HG03469 (cell line): ENCODE measurements at regions not wholly inside any gene's neighbourhood (a gene's known extent, or its start where the extent isn't known, plus 50 kb on each side); places are given as distances from the start of the nearest gene placed in this dataset.
"Not testable (repeated sequence)": the region's sequence is repeated elsewhere in the genome, so short reads cannot be mapped to it uniquely, and the experiment has no call there.

Source experiments
- ATAC-seq: cut with Tn5 transposase; IDR thresholded peaks from one replicate; pipeline ENCODE4 v1.9.1; 2021; ENCODE audit warnings: mild to moderate bottlenecking, moderate library complexity, moderate number of reproducible peaks; ENCODE audit not compliant: unreplicated experiment

DNA sequence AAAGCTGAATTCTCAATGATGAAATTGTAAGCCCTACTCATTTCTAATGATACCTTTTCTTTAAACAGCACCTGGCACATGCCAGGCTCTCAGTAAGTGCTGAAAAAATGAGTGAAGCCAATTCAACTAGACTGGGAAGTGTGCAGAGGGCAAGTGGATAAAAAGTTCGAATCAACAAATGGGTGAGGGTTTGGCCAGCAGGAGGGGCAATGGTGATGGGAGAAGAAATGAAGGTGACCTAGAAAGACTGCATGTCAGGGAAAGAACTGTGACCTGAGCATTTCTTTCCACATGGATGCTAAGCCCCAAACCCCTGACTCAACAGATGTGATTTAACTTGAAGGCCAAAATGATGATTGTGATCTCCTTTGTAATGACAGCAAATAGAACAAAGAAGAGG, 54.6 kb downstream of the DKK1 start:
- no peak for ATAC-seq

DNA sequence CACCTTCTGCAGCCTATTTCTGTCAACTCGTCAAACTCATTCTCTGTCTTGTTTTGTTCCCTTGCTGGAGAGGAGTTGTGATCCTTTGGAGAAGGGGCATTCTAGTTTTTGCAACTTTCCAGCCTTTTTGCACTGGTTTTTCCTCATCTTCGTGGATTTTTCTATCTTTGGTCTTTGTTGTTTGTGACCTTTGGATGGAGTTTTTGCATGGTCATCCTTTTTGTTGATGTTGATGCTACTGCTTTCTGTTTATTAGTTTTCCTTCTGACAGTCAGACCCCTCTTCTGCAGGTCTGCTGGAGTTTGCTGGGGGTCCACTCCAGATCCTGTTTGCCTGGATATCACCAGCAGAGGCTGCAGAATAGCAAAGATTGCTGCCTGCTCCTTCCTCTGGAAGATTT, 60.1 kb downstream of the DKK1 start:
- not testable (repeated sequence) for ATAC-seq

DNA sequence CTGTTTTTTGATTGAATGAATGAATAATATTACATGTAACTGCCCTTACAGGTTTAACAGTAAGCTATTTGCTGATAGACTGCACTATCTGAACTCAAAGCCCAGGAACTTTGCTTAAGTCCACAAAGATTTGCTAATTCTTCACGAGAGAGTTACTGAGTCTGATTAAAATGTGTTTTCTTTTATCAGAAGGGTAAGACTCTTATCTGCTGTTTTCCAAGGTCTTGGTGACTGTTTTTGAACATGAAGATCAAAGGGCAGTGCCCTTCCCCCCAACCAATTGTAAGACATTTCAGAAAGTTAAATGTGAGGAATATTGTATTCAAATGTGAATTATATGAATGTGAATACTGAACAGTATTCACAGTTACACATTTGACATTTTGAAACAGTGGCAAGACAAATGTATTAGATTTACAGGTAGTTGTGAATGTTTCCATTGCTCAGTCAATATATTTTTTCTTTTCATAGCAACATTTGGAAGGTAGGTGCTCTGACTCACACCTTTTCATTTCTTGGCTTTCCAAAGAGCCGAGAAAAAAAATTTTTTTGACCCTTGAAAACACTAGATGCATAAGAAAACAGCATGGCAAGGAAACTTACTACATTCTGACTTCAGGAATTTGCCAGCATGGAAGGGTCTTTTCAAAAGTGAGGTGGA, 62.7 kb downstream of the DKK1 start:
- no peak for ATAC-seq

DNA sequence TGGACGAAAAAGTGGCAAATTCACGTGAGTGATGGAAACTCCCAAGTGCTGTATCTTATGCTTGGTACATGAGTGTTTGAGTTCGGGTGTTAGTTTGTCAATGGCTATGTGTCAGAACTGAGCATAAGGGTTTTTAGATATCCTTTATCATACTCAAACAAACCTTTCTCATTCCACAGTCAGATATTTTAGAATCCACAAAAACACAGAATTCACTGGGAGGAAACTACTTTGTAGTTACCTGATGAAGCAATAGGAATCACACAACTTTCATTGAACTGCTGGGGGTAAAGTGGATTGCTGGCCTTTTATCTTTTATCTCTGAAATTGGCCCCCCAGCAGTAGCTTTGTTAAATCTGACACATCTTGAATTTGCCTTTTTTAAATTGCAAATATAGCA, 64.0 kb downstream of the DKK1 start:
- no peak for ATAC-seq

DNA sequence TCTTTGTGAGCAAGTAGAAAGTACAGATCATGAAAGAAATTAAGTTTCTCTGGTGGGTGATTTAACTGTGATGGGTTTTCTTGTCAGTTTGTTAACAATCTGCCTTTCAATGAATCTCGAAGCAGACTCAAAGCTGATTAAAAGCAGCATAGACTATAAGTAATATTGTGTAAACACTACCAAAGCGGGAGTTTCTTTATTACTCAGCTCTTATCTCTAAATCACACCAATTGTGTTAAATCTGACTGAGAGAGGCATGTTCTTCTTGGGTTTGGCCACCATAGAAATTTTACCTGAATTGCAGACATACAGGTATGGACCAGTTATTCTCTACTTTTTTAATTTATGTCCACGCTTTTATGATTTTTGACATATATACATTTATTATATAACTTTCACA, 65.2 kb downstream of the DKK1 start:
- ATAC-seq, result no peak

DNA sequence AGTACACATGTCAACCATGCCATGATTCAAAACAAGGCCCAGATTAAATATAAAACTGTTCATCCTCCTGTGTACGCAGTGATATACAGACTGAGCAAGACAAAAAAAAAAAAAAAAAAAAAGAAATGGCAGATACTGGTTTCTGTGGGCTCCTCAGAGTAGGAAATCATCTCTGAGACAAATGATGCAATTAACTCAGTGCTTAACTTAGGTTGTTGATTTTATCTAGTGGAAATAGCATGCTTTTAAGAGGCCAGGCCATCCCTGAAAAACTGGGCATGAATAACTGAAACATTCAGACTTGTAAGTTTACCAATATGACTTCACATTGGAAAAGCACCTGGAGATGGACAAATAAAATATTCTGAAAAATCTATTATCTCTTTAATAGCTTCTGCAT, 69.0 kb downstream of the DKK1 start:
- no peak for ATAC-seq

DNA sequence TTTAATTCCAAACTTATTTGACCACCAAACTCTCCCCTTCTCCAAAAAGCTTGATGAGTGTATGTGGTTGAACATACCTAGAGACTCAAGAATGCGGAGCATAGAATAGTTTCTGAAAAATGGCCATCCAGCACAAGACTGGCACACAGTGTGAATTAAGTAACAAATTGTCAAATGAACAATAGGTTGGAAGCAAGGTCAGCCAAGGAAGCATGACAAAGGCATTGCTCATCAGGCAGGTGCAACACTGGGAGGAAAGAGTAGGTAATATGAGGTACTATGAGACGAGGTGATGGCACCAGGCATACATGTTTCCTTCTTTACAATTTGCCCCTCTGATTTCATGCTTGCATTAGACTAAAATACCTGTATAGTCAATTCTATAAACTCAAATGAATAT, 73.7 kb downstream of the DKK1 start:
- no peak for ATAC-seq

DNA sequence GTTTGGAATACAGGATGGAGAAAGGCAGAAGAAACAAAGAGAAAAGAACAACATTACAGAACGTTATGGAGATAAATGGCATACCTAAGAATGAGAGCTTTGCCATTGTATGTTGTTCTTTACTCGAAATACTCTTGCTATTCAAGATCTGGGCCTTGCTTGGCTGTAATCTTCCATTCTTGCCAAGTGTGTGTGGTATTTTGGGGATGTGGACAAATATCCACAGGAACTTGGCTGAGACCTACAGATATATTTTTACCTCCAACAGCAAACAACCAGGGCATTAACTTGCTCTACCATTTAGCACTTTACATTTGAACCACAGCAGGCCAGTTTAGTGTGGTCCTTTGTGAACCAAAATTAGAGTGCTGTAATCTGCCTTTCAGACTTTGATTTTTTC, 76.3 kb downstream of the DKK1 start:
- no peak for ATAC-seq

DNA sequence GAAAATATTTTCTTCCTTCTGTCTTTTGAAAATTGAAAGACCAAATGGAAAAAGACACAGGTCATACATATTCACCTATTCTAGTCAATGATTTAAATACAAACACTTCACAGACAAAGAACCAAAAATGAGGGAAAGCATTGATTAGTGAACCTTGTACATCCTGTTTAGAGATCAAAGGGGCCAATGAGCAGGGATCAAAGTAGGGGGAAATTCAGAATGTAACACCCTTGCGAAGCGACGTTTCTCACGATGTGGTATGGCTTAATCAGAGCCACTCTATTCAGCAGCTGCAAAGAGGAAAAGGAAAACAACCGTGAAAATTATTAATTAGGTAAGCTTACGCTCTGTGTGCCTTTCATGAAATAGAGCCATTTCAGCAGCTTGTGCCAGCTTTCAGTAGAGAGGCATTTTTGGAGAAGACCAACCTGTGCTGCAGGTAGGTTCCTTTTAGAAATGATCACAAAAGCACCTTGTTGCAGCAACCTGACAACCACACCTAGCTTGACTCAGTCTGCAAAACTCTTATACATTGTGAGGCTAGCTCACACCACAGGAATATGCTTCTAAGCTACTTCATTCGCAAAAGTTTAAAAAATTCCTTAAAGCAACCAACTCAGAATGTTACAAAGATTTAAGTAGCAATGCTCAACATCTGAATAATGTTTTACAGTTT, 78.0 kb downstream of the DKK1 start:
- ATAC-seq, result no peak

DNA sequence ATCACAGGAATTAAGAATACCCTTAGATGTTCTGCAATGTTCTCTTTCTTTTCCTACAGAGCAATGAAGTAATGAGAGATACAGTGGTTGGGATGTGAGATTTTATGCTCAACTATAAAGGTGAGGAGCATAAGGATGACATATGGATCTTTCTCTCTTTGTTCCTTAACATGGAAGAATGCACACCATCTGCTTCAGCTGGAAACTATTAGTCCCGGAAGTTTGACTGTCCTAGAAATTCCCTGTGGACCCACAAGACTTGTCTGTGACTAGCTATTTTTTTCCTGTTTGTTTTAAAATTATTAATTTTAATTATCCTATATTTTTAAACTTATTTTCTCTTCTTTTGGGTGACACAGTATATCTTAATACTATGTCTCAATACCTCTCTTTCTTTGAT, 80.2 kb downstream of the DKK1 start:
- ATAC-seq, result no peak

DNA sequence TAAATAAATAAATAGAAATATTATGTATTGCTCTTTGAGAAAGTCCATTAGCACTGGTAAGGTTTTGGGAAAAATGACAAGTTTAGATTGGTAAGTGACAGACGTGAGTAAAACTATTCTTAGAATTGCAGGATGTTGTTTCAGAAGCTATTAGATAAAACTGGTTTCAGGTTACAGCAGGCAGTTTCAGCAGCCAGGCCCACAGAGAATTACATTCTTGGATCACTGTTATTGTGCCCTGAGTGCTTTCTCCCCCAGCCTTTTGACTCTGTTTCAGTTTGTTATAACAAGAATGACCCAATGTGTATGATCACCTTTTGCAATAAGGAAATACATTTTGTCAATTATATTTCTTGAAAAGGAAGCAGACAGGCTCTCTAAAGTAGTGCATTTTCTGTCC, 86.5 kb downstream of the DKK1 start:
- ATAC-seq, result no peak

DNA sequence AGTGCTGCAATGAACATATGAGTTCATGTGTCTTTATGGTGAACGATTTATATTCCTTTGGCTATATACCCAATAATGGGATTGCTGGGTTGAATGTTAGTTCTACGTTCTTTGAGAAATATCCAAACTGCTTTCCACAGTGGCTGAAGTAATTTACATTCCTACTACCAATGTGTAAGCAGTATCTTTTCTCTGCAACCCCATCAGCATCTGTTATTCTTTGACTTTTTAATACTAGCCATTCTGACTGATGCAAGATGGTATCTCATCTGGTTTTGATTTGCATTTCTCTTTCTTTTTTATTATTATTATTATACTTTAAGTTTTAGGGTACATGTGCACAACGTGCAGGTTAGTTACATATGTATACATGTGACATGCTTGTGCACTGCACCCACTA, 89.7 kb downstream of the DKK1 start:
- ATAC-seq, result not testable (repeated sequence)

DNA sequence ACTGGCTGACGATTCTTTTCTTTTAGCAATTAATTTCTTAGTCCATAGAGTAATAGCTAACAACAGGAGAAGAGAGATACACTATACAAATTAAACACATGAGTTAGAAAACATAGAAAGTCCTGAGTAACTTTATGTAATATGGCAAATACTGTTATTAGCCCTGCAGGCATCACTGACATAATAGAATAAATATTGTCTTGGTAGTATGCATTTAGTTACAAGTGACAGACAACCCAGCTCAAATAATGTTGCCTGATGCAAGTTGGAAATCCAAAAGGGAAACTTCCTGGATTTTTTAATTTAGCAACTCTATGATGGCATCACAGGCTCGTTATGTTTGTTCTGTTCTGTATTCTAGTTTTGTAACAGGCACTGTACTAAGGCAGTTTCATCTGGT, 95.1 kb downstream of the DKK1 start:
- no peak for ATAC-seq

DNA sequence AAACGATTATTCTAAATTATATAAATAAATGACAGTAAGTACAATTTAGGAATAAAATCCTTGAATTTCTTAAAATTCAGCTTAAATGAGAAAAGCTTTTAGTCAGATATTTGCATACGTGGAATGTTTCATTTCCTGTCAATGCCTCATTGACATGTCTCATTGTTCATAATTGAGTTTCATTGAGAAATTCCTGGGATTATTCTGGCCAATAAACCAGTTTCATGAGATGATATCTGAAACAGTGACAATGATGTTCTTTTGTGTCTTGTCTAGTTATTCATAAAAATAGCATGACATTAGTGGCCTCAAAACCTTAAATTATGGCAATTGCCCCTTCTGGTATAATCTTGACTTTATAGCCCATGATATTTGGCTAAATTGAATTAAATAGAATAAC, 95.8 kb downstream of the DKK1 start:
- ATAC-seq, result no peak

DNA sequence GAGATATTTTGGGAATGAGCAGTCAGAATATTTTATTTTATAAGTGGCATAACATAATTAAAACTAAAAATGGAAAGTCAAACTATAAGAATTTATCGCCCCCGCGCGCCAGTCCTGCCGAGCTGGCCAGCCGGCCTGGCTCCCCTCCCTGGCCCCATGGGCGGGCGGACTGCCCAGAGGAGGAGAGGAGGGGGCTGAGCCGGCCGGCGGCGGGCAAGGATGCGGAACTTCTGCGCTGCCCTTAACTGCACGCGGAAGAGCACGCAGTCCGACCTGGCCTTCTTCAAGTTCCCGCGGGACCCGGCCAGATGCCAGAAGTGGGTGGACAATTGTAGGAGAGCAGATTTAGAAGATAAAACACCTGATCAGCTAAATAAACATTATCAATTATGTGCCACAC, 96.8 kb downstream of the DKK1 start:
- ATAC-seq, result no peak

DNA sequence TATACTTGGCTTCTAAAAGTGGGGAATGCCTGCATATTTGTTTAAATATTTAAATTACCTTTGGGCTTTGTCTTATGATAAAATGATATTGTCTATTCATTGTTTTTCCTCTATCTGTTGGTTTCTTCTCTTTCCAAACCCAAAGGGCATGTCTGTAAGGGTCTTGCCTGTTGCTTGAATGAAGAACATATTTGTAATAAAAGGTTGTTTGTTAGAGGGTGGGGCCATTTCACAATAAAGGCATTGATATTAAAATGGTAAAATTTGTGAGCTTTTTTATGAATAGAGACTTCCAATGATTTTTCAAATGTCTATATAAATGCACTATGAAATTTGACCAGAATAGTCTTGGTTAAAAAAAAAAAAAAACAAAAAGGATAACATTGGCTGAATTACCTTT, 105.2 kb downstream of the DKK1 start:
- no peak for ATAC-seq

DNA sequence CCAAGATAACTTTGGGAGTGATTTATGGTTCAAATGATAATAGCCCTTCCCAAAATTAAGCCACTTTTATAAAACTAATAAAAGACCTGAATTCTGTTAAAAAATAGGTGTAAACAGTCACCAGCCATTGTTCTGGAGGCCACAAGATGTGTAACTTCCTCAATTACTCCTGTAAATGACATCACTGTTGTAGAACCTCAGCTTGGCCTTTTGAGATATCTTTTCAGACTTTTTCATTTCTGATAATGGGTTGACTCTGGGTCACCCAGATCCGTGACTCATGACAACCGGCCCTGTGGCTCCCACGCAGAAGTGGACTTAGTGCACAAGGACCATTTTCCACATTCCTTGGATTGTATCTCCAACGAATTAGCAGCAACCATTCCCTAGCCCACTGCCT, 106.6 kb downstream of the DKK1 start:
- ATAC-seq, result no peak

DNA sequence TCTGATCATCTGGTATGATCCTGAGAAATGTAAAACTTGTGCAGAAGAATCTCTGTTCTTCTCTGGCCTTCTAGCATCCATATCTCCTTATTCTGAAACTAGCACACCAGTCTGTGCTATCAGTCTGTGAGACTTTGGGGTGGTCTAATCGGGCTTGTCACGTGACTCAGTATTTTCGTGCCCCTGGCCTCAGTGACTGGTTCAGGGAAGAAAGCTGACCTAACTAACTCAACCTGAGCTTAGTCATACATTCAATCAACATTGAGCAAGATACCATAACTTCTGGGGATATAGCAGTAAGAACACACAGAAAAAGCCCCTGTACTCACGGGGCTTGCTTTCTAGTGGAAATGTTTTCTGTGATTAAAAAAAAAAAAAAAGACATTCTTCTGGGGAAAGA, 109.3 kb downstream of the DKK1 start:
- no peak for ATAC-seq

DNA sequence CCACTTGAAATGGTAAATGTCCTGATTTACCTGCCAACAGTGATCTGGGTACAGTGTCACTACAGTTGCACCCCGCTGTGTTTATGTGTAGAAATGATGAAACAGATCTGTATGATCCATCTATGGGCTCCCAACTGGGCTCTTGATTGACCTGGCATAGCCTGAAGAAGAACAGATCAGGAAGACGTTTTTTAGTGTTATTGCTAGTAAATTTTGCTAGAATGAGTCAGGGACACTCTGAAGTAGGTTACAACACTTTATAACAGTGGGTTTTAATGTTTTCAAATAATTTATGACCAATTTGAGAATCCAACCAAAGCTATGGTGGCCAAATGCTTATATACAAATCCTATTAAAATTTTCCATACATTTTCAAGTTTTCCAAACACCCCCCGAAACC, 110.3 kb downstream of the DKK1 start:
- ATAC-seq, result no peak

DNA sequence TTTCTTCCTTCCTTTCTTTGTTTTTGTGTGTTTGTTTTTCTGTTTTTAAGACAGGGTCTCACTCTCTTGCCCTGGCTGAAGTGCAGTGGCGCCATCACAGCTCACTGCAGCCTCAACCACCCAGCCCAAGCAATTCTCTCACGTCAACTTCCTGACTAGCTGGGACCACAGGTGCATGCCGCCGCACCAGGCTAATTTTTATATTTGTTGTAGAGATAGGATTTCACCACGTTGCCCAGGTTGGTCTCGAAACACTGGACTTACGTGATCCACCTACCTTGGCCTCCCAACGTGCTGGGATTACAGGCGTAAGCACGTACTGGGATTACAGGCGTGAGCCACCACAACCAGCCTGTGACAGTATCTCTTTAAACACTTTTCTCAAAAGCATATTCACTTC, 120.7 kb downstream of the DKK1 start:
- no peak for ATAC-seq

DNA sequence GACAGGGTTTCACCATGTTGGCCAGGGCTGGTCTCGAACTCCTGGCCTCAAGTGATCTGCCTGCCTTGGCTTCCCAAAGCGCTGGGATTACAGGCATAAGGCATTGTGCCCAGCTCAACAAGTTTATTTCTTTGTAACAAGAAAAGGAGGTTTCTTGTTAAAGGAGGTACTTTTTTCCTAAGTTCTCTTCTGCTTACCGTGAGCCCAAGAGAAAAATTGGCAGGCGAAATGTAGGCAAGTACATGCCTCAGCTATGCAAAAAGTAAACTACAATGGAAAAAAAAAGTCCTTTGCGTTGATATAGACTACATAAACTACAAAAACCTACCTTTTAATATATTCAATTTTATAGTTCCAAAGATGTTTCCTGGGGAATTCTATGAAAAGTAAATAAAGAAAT, 122.6 kb downstream of the DKK1 start:
- ATAC-seq, result no peak

DNA sequence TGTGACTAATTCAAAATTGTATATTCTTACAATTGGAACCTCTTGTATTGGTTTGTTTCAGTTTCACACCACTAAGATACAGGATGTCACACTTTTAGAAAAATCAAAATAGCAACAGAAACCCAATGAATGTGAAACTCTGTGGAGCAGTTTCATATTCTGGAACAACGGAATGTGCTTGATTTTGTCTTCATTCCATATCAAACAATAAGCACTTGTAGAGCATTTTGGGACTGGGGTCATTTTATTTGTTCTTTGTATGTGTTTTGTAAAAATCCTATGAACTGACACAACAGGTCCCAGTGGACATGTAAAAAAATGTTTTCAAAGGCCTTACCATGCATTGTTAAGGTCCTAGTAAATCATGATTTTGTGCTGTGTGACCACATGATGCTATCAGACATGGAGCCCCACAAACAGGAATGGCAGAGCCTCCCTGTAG, 123.1 kb downstream of the DKK1 start:
- peak; percentile 93 for ATAC-seq

DNA sequence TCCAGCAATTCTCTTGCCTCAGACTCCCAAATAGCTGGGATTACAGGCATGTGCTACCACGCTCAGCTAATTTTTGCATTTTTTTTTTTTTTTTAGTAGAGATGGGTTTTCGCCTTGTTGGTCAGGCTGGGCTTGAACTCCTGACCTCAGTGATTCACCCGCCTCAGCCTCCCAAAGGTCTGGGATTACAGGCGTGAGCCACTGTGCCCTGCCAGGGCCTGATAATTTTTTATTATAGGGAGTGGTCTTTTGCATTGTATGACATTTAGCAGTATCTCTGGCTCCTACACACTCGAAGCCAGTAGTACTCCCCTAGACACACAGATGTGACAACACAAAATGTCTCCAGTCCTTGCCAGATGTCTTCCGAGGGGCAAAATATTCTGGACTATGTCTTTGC, 124.0 kb downstream of the DKK1 start:
- ATAC-seq, result no peak
